Breast epithelium (tissue), 3 donors: ENCODE measurements at regions not wholly inside any gene's neighbourhood (a gene's known extent, or its start where the extent isn't known, plus 50 kb on each side); places are given as distances from the start of the nearest gene placed in this dataset.

Experiments
- POLR2A ChIP-seq: fragments of 450-650 bp; IDR thresholded peaks from one replicate; pipeline ENCODE4 v1.6.1; 2016; ENCODE audit warnings: antibody characterized with exemption, mild to moderate bottlenecking, moderate library complexity
- TF ChIP-seq, protein P1 (sequence below), 3 donors: fragments of 450-650 bp; IDR thresholded peaks; one replicate each; pipeline ENCODE4 v1.5.1; 2016 to 2017; ENCODE audit warnings: antibody characterized with exemption in 3 of 3, mild to moderate bottlenecking in 3 of 3, moderate library complexity in 3 of 3

DNA sequence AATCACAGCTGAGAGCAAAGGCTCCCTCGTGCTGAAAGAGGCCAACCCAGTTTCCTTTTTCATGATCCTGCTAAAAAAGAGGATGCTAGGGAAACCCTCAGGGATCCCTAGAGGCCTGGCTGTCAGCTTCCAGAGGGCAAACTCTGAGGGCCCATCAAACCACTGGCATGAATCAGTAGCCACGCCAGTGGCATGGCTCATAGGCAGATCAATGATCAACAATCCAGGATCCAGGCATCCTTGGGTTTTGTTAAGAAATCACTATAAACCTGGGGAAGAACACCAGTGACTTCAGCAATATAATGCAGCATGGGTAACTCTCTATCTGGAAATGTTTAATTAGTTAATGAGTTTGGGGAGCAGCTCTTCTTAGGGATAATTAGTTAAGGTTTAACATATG lies 286.5 kb downstream of the C1D start:
- TF ChIP-seq, protein P1, sequence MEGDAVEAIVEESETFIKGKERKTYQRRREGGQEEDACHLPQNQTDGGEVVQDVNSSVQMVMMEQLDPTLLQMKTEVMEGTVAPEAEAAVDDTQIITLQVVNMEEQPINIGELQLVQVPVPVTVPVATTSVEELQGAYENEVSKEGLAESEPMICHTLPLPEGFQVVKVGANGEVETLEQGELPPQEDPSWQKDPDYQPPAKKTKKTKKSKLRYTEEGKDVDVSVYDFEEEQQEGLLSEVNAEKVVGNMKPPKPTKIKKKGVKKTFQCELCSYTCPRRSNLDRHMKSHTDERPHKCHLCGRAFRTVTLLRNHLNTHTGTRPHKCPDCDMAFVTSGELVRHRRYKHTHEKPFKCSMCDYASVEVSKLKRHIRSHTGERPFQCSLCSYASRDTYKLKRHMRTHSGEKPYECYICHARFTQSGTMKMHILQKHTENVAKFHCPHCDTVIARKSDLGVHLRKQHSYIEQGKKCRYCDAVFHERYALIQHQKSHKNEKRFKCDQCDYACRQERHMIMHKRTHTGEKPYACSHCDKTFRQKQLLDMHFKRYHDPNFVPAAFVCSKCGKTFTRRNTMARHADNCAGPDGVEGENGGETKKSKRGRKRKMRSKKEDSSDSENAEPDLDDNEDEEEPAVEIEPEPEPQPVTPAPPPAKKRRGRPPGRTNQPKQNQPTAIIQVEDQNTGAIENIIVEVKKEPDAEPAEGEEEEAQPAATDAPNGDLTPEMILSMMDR (IDR thresholded peaks at IDR 0.05): no peak
- no peak for TF ChIP-seq POLR2A
